ENCODE measurements at regions not wholly inside any gene's neighbourhood (a gene's known extent, or its start where the extent isn't known, plus 50 kb on each side); places are given as distances from the start of the nearest gene placed in this dataset.
"Not testable (repeated sequence)": the region's sequence is repeated elsewhere in the genome, so short reads cannot be mapped to it uniquely, and the experiment has no call there.

- no peak overlapping the region for H3K27ac ChIP-seq (ENCODE audit: low read length)
- no peak for ATAC-seq
- H3K27me3 ChIP-seq (ENCODE audit: control insufficient read depth, insufficient read depth): no peaks in the 10 kb centered on the region
- 75% methylated on average over 1 of the region's 1 CpG for WGBS
- H3K4me1 ChIP-seq (ENCODE audit: control insufficient read depth, insufficient read depth, low read length): no peaks in the 10 kb centered on the region
- no peak for DNase-seq
- intact Hi-C loops (cut with DNase I): no loop called here
- no peaks in the 10 kb centered on the region for H3K9me3 ChIP-seq (ENCODE audit: control insufficient read depth, low read length)
- no peak overlapping the region for H3K4me3 ChIP-seq (ENCODE audit: low read length)
These were observed 256.6 kb upstream of the EPHA7 start for GRCh38 chr6:93675856-93676417.

- Histone ChIP-seq H3K9me3 (ENCODE audit: control insufficient read depth, low read length) (no peaks in the 10 kb centered on the region), H3K27ac (ENCODE audit: low read length) (no peak overlapping the region), H3K4me3 (ENCODE audit: low read length) (no peak overlapping the region), H3K27me3 (ENCODE audit: control insufficient read depth, insufficient read depth) (no peaks in the 10 kb centered on the region), H3K4me1 (ENCODE audit: control insufficient read depth, insufficient read depth, low read length) (no peaks in the 10 kb centered on the region)
- 59% methylated on average over 1 of the region's 1 CpG for WGBS
- intact Hi-C loops (cut with DNase I): no loop called here
- ATAC-seq (no peak), DNase-seq (no peak)
These were observed 243.8 kb upstream of the EPHA7 start for GRCh38 chr6:93663111-93663510.

- Histone ChIP-seq H3K4me1 (ENCODE audit: control insufficient read depth, insufficient read depth, low read length) (no peaks in the 10 kb centered on the region), H3K27ac (ENCODE audit: low read length) (no peak overlapping the region), H3K4me3 (ENCODE audit: low read length) (no peak overlapping the region), H3K27me3 (ENCODE audit: control insufficient read depth, insufficient read depth) (no peaks in the 10 kb centered on the region), H3K9me3 (ENCODE audit: control insufficient read depth, low read length) (no peaks in the 10 kb centered on the region)
- 75% methylated on average over 2 of the region's 2 CpGs for WGBS
- intact Hi-C loops (cut with DNase I): no loop called here
- DNase-seq (no peak), ATAC-seq (no peak)
These were observed 235.2 kb upstream of the EPHA7 start for GRCh38 chr6:93654548-93654947.

GRCh38 chr6:93644611-93645010, 225.3 kb upstream of the EPHA7 start:
- intact Hi-C loops (cut with DNase I): no loop called here
- Histone ChIP-seq H3K9me3 (ENCODE audit: control insufficient read depth, low read length) (no peaks in the 10 kb centered on the region), H3K27me3 (ENCODE audit: control insufficient read depth, insufficient read depth) (no peaks in the 10 kb centered on the region), H3K4me3 (ENCODE audit: low read length) (no peak overlapping the region), H3K27ac (ENCODE audit: low read length) (no peak overlapping the region), H3K4me1 (ENCODE audit: control insufficient read depth, insufficient read depth, low read length) (no peaks in the 10 kb centered on the region)
- DNase-seq: no peak
- no peak for ATAC-seq
- WGBS: 83% methylated on average over 5 of the region's 5 CpGs

- no peak for ATAC-seq
- Histone ChIP-seq H3K27me3 (ENCODE audit: control insufficient read depth, insufficient read depth) (no peaks in the 10 kb centered on the region), H3K27ac (ENCODE audit: low read length) (no peak overlapping the region), H3K4me1 (ENCODE audit: control insufficient read depth, insufficient read depth, low read length) (no peaks in the 10 kb centered on the region), H3K9me3 (ENCODE audit: control insufficient read depth, low read length) (no peaks in the 10 kb centered on the region), H3K4me3 (ENCODE audit: low read length) (no peak overlapping the region)
- DNase-seq: no peak
- intact Hi-C loops (cut with DNase I): no loop called here
These were observed 219.8 kb upstream of the EPHA7 start for GRCh38 chr6:93639126-93639525.

- H3K27ac ChIP-seq (ENCODE audit: low read length); H3K4me3 ChIP-seq (ENCODE audit: low read length); H3K27me3 ChIP-seq (ENCODE audit: control insufficient read depth, insufficient read depth); intact Hi-C loops (cut with DNase I); ATAC-seq; H3K4me1 ChIP-seq (ENCODE audit: control insufficient read depth, insufficient read depth, low read length); H3K9me3 ChIP-seq (ENCODE audit: control insufficient read depth, low read length): not testable (repeated sequence)
- 90% methylated on average over 38 of the region's 38 CpGs for WGBS
- peak in 1 of 3 donors; percentile 35 for DNase-seq
These were observed 217.8 kb upstream of the EPHA7 start for GRCh38 chr6:93636987-93637664.

GRCh38 chr6:93624408-93624807, 205.0 kb upstream of the EPHA7 start:
- Histone ChIP-seq H3K4me1 (ENCODE audit: control insufficient read depth, insufficient read depth, low read length) (no peaks in the 10 kb centered on the region), H3K4me3 (ENCODE audit: low read length) (no peak overlapping the region), H3K27ac (ENCODE audit: low read length) (no peak overlapping the region), H3K27me3 (ENCODE audit: control insufficient read depth, insufficient read depth) (no peaks in the 10 kb centered on the region), H3K9me3 (ENCODE audit: control insufficient read depth, low read length) (no peaks in the 10 kb centered on the region)
- ATAC-seq: no peak
- 67% methylated on average over 3 of the region's 3 CpGs for WGBS
- peak in 1 of 3 donors; percentile 24 for DNase-seq
- intact Hi-C loops (cut with DNase I): no loop called here

GRCh38 chr6:93621442-93621841, 202.1 kb upstream of the EPHA7 start:
- Histone ChIP-seq H3K4me3 (ENCODE audit: low read length) (no peak overlapping the region), H3K27ac (ENCODE audit: low read length) (no peak overlapping the region), H3K9me3 (ENCODE audit: control insufficient read depth, low read length) (no peaks in the 10 kb centered on the region), H3K4me1 (ENCODE audit: control insufficient read depth, insufficient read depth, low read length) (no peaks in the 10 kb centered on the region), H3K27me3 (ENCODE audit: control insufficient read depth, insufficient read depth) (no peaks in the 10 kb centered on the region)
- DNase-seq (no peak), ATAC-seq (peak in 1 of 2 donors; percentile 19)
- 65% methylated on average over 1 of the region's 1 CpG for WGBS
- intact Hi-C loops (cut with DNase I): no loop called here

- intact Hi-C loops (cut with DNase I): no loop called here
- Histone ChIP-seq H3K9me3 (ENCODE audit: control insufficient read depth, low read length) (no peaks in the 10 kb centered on the region), H3K4me3 (ENCODE audit: low read length) (no peak overlapping the region), H3K27ac (ENCODE audit: low read length) (no peak overlapping the region), H3K4me1 (ENCODE audit: control insufficient read depth, insufficient read depth, low read length) (no peaks in the 10 kb centered on the region), H3K27me3 (ENCODE audit: control insufficient read depth, insufficient read depth) (no peaks in the 10 kb centered on the region)
- WGBS: 92% methylated on average over 7 of the region's 7 CpGs
- DNase-seq: no peak
- ATAC-seq: no peak
These were observed 185.6 kb upstream of the EPHA7 start for GRCh38 chr6:93604951-93605350.

- DNase-seq: no peak
- Histone ChIP-seq H3K4me1 (ENCODE audit: control insufficient read depth, insufficient read depth, low read length) (no peaks in the 10 kb centered on the region), H3K4me3 (ENCODE audit: low read length) (no peak overlapping the region), H3K9me3 (ENCODE audit: control insufficient read depth, low read length) (no peaks in the 10 kb centered on the region), H3K27me3 (ENCODE audit: control insufficient read depth, insufficient read depth) (no peaks in the 10 kb centered on the region), H3K27ac (ENCODE audit: low read length) (no peak overlapping the region)
- ATAC-seq: no peak
- 95% methylated on average over 1 of the region's 1 CpG for WGBS
- intact Hi-C loops (cut with DNase I): no loop called here
These were observed 173.1 kb upstream of the EPHA7 start for GRCh38 chr6:93592417-93592816.

- intact Hi-C loops (cut with DNase I): no loop called here
- ATAC-seq (no peak), DNase-seq (no peak)
- 67% methylated on average over 1 of the region's 1 CpG for WGBS
- Histone ChIP-seq H3K27me3 (ENCODE audit: control insufficient read depth, insufficient read depth) (no peaks in the 10 kb centered on the region), H3K4me1 (ENCODE audit: control insufficient read depth, insufficient read depth, low read length) (no peaks in the 10 kb centered on the region), H3K9me3 (ENCODE audit: control insufficient read depth, low read length) (no peaks in the 10 kb centered on the region), H3K4me3 (ENCODE audit: low read length) (no peak overlapping the region), H3K27ac (ENCODE audit: low read length) (no peak overlapping the region)
These were observed 166.9 kb upstream of the EPHA7 start for GRCh38 chr6:93586306-93586705.

- Histone ChIP-seq H3K27ac (ENCODE audit: low read length) (no peak overlapping the region), H3K4me3 (ENCODE audit: low read length) (no peak overlapping the region), H3K4me1 (ENCODE audit: control insufficient read depth, insufficient read depth, low read length) (no peaks in the 10 kb centered on the region), H3K27me3 (ENCODE audit: control insufficient read depth, insufficient read depth) (no peaks in the 10 kb centered on the region), H3K9me3 (ENCODE audit: control insufficient read depth, low read length) (no peaks in the 10 kb centered on the region)
- ATAC-seq (no peak), DNase-seq (no peak)
- intact Hi-C loops (cut with DNase I): no loop called here
These were observed 164.9 kb upstream of the EPHA7 start for GRCh38 chr6:93584300-93584699.
